ENCODE measurements at regions not wholly inside any gene's neighbourhood (a gene's known extent, or its start where the extent isn't known, plus 50 kb on each side); places are given as distances from the start of the nearest gene placed in this dataset.
A peak's percentile ranks its signal among the peaks of the same experiment; 100 is the strongest.

DNA sequence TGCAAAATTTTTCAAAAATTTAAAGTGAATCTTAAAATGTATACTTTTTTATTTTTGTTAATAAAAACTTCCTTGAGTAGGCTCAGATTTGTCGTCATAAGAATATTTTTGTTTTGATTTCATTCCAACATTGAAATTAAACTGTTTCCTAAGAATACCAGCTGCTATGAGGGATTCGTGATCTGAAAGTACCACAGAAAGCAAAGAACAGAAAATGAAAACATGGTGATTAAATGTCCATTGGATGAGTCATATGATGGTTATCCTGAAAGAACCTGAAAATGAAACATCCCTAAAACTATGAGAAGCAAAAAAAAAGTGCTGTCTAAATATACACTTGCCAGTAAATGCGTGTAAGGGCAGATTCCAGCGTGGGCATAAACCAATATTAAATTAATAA, 143.8 kb downstream of the GMNC start:
- Histone ChIP-seq H3K27me3 (replicated peaks; ENCODE audit: insufficient read depth, low read length) (no peaks in the 10 kb centered on the region), H3K4me2 (ENCODE audit: low read depth, low read length) (peak overlapping the region; percentile 9; the same call in 1 of the 2 replicates), H4K20me1 (ENCODE audit: insufficient read depth, low read length) (no peaks in the 10 kb centered on the region), H3K79me2 (ENCODE audit: low read length) (no peaks in the 10 kb centered on the region), H3K9ac (ENCODE audit: low read length) (no peak overlapping the region), H3K4me3 (ENCODE audit: low read length) (no peak overlapping the region), H3K27ac (ENCODE audit: low read length) (no peak overlapping the region), H3K4me1 (ENCODE audit: low read length) (no peaks in the 10 kb centered on the region), H3K36me3 (replicated peaks; ENCODE audit: insufficient read depth, low read length) (no peaks in the 10 kb centered on the region), H3K9me2 (replicated peaks; ENCODE audit: insufficient read depth, low read length) (no peaks in the 10 kb centered on the region), H3F3A (ENCODE audit: insufficient read depth, low read length) (no peaks in the 10 kb centered on the region), H2AFZ (ENCODE audit: low read length) (no peak overlapping the region), H3K9me3 (replicated peaks; ENCODE audit: insufficient read depth, low read length) (no peaks in the 10 kb centered on the region)
- DNase-seq, result peak; percentile 50
- TF ChIP-seq EZH2phosphoT487 (IDR thresholded peaks at IDR 0.05; ENCODE audit: low read length) (no peak), EZH2 (optimal IDR thresholded peaks at IDR 0.05; ENCODE audit: low read depth, low read length) (no peak)
- TF ChIP-seq, protein P1, sequence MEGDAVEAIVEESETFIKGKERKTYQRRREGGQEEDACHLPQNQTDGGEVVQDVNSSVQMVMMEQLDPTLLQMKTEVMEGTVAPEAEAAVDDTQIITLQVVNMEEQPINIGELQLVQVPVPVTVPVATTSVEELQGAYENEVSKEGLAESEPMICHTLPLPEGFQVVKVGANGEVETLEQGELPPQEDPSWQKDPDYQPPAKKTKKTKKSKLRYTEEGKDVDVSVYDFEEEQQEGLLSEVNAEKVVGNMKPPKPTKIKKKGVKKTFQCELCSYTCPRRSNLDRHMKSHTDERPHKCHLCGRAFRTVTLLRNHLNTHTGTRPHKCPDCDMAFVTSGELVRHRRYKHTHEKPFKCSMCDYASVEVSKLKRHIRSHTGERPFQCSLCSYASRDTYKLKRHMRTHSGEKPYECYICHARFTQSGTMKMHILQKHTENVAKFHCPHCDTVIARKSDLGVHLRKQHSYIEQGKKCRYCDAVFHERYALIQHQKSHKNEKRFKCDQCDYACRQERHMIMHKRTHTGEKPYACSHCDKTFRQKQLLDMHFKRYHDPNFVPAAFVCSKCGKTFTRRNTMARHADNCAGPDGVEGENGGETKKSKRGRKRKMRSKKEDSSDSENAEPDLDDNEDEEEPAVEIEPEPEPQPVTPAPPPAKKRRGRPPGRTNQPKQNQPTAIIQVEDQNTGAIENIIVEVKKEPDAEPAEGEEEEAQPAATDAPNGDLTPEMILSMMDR (IDR thresholded peaks at IDR 0.05; ENCODE audit: low read length), result no peak

DNA sequence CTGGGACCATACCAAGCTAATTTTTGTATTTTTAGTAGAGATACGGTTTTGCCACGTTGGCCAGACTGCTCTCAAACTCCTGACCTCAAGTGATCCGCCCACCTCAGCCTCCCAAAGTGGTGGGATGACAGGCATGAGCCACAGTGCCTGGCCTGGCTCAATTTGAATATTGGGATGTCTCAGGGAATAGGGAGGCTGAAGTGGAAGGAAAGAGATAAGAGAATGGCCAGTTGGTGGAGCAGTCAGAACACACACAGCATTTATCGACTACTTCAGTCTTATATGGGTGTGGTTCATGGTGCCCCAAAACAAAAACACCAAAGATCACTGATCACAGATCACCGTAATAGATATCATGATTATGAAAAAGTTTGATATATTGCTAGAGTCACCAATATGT, 144.4 kb downstream of the GMNC start:
- H3K9me2 ChIP-seq (replicated peaks; ENCODE audit: insufficient read depth, low read length), result no peaks in the 10 kb centered on the region
- H3K4me2 ChIP-seq (ENCODE audit: low read depth, low read length), result no peak overlapping the region
- H3K79me2 ChIP-seq (ENCODE audit: low read length), result no peaks in the 10 kb centered on the region
- no peaks in the 10 kb centered on the region for H4K20me1 ChIP-seq (ENCODE audit: insufficient read depth, low read length)
- H3K4me1 ChIP-seq (ENCODE audit: low read length), result no peaks in the 10 kb centered on the region
- H3F3A ChIP-seq (ENCODE audit: insufficient read depth, low read length), result no peaks in the 10 kb centered on the region
- no peaks in the 10 kb centered on the region for H3K36me3 ChIP-seq (replicated peaks; ENCODE audit: insufficient read depth, low read length)
- no peak overlapping the region for H3K4me3 ChIP-seq (ENCODE audit: low read length)
- H3K9me3 ChIP-seq (replicated peaks; ENCODE audit: insufficient read depth, low read length), result no peaks in the 10 kb centered on the region
- no peak overlapping the region for H3K9ac ChIP-seq (ENCODE audit: low read length)
- H3K27me3 ChIP-seq (replicated peaks; ENCODE audit: insufficient read depth, low read length), result no peaks in the 10 kb centered on the region
- TF ChIP-seq EZH2 (optimal IDR thresholded peaks at IDR 0.05; ENCODE audit: low read depth, low read length) (no peak), EZH2phosphoT487 (IDR thresholded peaks at IDR 0.05; ENCODE audit: low read length) (no peak)
- TF ChIP-seq, protein P1 (IDR thresholded peaks at IDR 0.05; ENCODE audit: low read length), result no peak
- H2AFZ ChIP-seq (ENCODE audit: low read length), result no peak overlapping the region
- H3K27ac ChIP-seq (ENCODE audit: low read length), result no peak overlapping the region
- DNase-seq, result no peak

DNA sequence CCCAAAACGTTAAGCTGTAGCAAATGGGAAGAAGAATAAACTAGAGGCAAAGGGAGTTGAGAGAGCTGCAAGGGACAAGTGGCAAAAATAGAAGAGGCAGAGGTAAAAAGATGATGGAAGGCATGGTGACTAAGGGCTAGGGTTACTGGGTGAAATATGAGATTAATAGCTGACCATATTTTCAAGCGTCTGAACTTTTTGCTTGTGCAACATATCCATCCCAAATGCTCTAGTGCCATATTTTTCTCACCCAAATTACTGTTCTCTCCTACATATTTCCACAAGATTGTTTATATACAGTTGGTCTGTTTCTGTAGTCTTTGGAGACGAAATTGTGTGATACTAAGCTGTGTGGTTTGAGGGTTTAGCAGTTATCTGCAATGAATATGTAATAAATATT, 145.5 kb downstream of the GMNC start:
- Histone ChIP-seq H3K4me2 (ENCODE audit: low read depth, low read length) (no peak overlapping the region), H3K79me2 (ENCODE audit: low read length) (no peaks in the 10 kb centered on the region), H3K4me1 (ENCODE audit: low read length) (no peaks in the 10 kb centered on the region), H2AFZ (ENCODE audit: low read length) (no peak overlapping the region), H3K9me3 (replicated peaks; ENCODE audit: insufficient read depth, low read length) (no peaks in the 10 kb centered on the region), H3K4me3 (ENCODE audit: low read length) (no peak overlapping the region), H3F3A (ENCODE audit: insufficient read depth, low read length) (no peaks in the 10 kb centered on the region), H3K27ac (ENCODE audit: low read length) (no peak overlapping the region), H4K20me1 (ENCODE audit: insufficient read depth, low read length) (no peaks in the 10 kb centered on the region), H3K9me2 (replicated peaks; ENCODE audit: insufficient read depth, low read length) (no peaks in the 10 kb centered on the region), H3K27me3 (replicated peaks; ENCODE audit: insufficient read depth, low read length) (no peaks in the 10 kb centered on the region), H3K9ac (ENCODE audit: low read length) (no peak overlapping the region), H3K36me3 (replicated peaks; ENCODE audit: insufficient read depth, low read length) (no peaks in the 10 kb centered on the region)
- DNase-seq, result no peak
- TF ChIP-seq EZH2 (optimal IDR thresholded peaks at IDR 0.05; ENCODE audit: low read depth, low read length) (no peak), EZH2phosphoT487 (IDR thresholded peaks at IDR 0.05; ENCODE audit: low read length) (no peak)
- TF ChIP-seq, protein P1 (IDR thresholded peaks at IDR 0.05; ENCODE audit: low read length), result no peak
